HUES64 (cell line): ENCODE measurements at regions not wholly inside any gene's neighbourhood (a gene's known extent, or its start where the extent isn't known, plus 50 kb on each side); places are given as distances from the start of the nearest gene placed in this dataset.

Experiments
- H3K27ac ChIP-seq: 2 replicates; pipeline ENCODE4 v1.7.0; 2013; ENCODE audit warnings: low read depth, low read length, inconsistent platforms
- H3K27me3 ChIP-seq: 2 replicates; pipeline ENCODE4 v1.6.1; 2013; ENCODE audit warnings: mild to moderate bottlenecking, low read length; ENCODE audit not compliant: insufficient read depth
- H3K36me3 ChIP-seq: 2 replicates; pipeline ENCODE4 v1.6.1; 2013; ENCODE audit warnings: mild to moderate bottlenecking, low read length; ENCODE audit not compliant: insufficient read depth
- H3K4me1 ChIP-seq: 2 replicates; pipeline ENCODE4 v1.6.1; 2013; ENCODE audit warnings: mild to moderate bottlenecking, low read length, moderate library complexity; ENCODE audit not compliant: insufficient read depth
- H3K4me3 ChIP-seq: 2 replicates; pipeline ENCODE4 v1.5.1; 2013; ENCODE audit warnings: mild to moderate bottlenecking, low read length, moderate library complexity
- H3K9ac ChIP-seq: 2 replicates; pipeline ENCODE4 v1.6.1; 2013; ENCODE audit warnings: mild to moderate bottlenecking, low read depth, low read length
- H3K9me3 ChIP-seq: 2 replicates; pipeline ENCODE4 v1.6.1; 2013; ENCODE audit warnings: low read depth, low read length; ENCODE audit not compliant: insufficient read depth
- WGBS: fragments of 150-250, 120-280 bp; methylation state at CpG from one replicate; pipeline ENCODE4 v1.1.7; 2013; ENCODE audit warnings: missing lambda C conversion rate; 5-methylcytosine and 5-hydroxymethylcytosine counted together

- Histone ChIP-seq H3K36me3 (no peaks in the 10 kb centered on the region), H3K4me1 (peaks cover 8% of the 10 kb centered on the region; the same call in 1 of the 2 replicates), H3K9ac (no peak overlapping the region), H3K4me3 (no peak overlapping the region), H3K27me3 (no peaks in the 10 kb centered on the region), H3K27ac (no peak overlapping the region), H3K9me3 (no peaks in the 10 kb centered on the region)
- WGBS = no CpG with 5 or more reads among the region's 1 CpG
These were observed 417.4 kb upstream of the ATP11B start for GRCh38 chr3:182375916-182376315.

GRCh38 chr3:182382112-182382857 is 411.0 kb upstream of the ATP11B start:
- Histone ChIP-seq H3K4me1 (peaks cover 36% of the 10 kb centered on the region), H3K27me3 (peaks cover 15% of the 10 kb centered on the region), H3K9me3 (no peaks in the 10 kb centered on the region), H3K36me3 (no peaks in the 10 kb centered on the region), H3K9ac (no peak overlapping the region), H3K27ac (no peak overlapping the region), H3K4me3 (no peak overlapping the region)
- WGBS = 93% methylated on average over 4 of the region's 4 CpGs

- H3K9me3 ChIP-seq = 0 out of 2 replicates have a peak, but pooled peaks cover 4% of the 10 kb centered on the region
- H3K27ac ChIP-seq = no peak overlapping the region
- H3K9ac ChIP-seq = no peak overlapping the region
- WGBS = 90% methylated on average over 5 of the region's 5 CpGs
- peaks cover 15% of the 10 kb centered on the region for H3K27me3 ChIP-seq
- no peak overlapping the region for H3K4me3 ChIP-seq
- H3K4me1 ChIP-seq = peaks cover 36% of the 10 kb centered on the region
- no peaks in the 10 kb centered on the region for H3K36me3 ChIP-seq
These were observed 409.1 kb upstream of the ATP11B start for GRCh38 chr3:182384221-182384620.

- WGBS = 24% methylated on average over 2 of the region's 2 CpGs
- H3K27me3 ChIP-seq = peaks cover 15% of the 10 kb centered on the region
- no peak overlapping the region for H3K4me3 ChIP-seq
- 0 out of 2 replicates have a peak, but pooled peaks cover 4% of the 10 kb centered on the region for H3K9me3 ChIP-seq
- H3K9ac ChIP-seq = no peak overlapping the region
- peaks cover 36% of the 10 kb centered on the region for H3K4me1 ChIP-seq
- no peaks in the 10 kb centered on the region for H3K36me3 ChIP-seq
- no peak overlapping the region for H3K27ac ChIP-seq
These were observed 407.9 kb upstream of the ATP11B start for GRCh38 chr3:182385356-182385755.

GRCh38 chr3:182388506-182388905 is 404.8 kb upstream of the ATP11B start:
- peaks cover 34% of the 10 kb centered on the region for H3K4me1 ChIP-seq
- H3K27ac ChIP-seq = no peak overlapping the region
- H3K27me3 ChIP-seq = peaks cover 15% of the 10 kb centered on the region
- H3K9ac ChIP-seq = no peak overlapping the region
- H3K9me3 ChIP-seq = 0 out of 2 replicates have a peak, but pooled peaks cover 4% of the 10 kb centered on the region
- no peak overlapping the region for H3K4me3 ChIP-seq
- no CpG with 5 or more reads among the region's 1 CpG for WGBS
- no peaks in the 10 kb centered on the region for H3K36me3 ChIP-seq

GRCh38 chr3:182389071-182389815 is 404.1 kb upstream of the ATP11B start:
- Histone ChIP-seq H3K4me3 (no peak overlapping the region), H3K36me3 (no peaks in the 10 kb centered on the region), H3K4me1 (peaks cover 29% of the 10 kb centered on the region), H3K9me3 (0 out of 2 replicates have a peak, but pooled peaks cover 4% of the 10 kb centered on the region), H3K9ac (no peak overlapping the region), H3K27me3 (peaks cover 10% of the 10 kb centered on the region), H3K27ac (no peak overlapping the region)
- WGBS = 82% methylated on average over 2 of the region's 2 CpGs

- Histone ChIP-seq H3K36me3 (no peaks in the 10 kb centered on the region), H3K9me3 (0 out of 2 replicates have a peak, but pooled peaks cover 4% of the 10 kb centered on the region), H3K9ac (no peak overlapping the region), H3K4me3 (no peak overlapping the region), H3K4me1 (peaks cover 17% of the 10 kb centered on the region), H3K27me3 (peaks cover 10% of the 10 kb centered on the region), H3K27ac (no peak overlapping the region)
- WGBS = 89% methylated on average over 7 of the region's 7 CpGs
These were observed 402.9 kb upstream of the ATP11B start for GRCh38 chr3:182390421-182390820.

GRCh38 chr3:182392182-182392937 is 400.9 kb upstream of the ATP11B start:
- Histone ChIP-seq H3K4me3 (no peak overlapping the region), H3K4me1 (peaks cover 7% of the 10 kb centered on the region), H3K27me3 (no peaks in the 10 kb centered on the region), H3K36me3 (no peaks in the 10 kb centered on the region), H3K27ac (no peak overlapping the region), H3K9me3 (0 out of 2 replicates have a peak, but pooled peaks cover 4% of the 10 kb centered on the region), H3K9ac (no peak overlapping the region)
- WGBS = 74% methylated on average over 3 of the region's 4 CpGs

- Histone ChIP-seq H3K4me3 (no peak overlapping the region), H3K4me1 (peaks cover 7% of the 10 kb centered on the region), H3K9me3 (0 out of 2 replicates have a peak, but pooled peaks cover 4% of the 10 kb centered on the region), H3K9ac (no peak overlapping the region), H3K27ac (no peak overlapping the region), H3K27me3 (no peaks in the 10 kb centered on the region), H3K36me3 (no peaks in the 10 kb centered on the region)
- WGBS = 83% methylated on average over 1 of the region's 1 CpG
These were observed 400.2 kb upstream of the ATP11B start for GRCh38 chr3:182393151-182393550.

- WGBS = 64% methylated on average over 5 of the region's 5 CpGs
- no peaks in the 10 kb centered on the region for H3K27me3 ChIP-seq
- H3K36me3 ChIP-seq = no peaks in the 10 kb centered on the region
- H3K27ac ChIP-seq = no peak overlapping the region
- peaks cover 7% of the 10 kb centered on the region for H3K4me1 ChIP-seq
- H3K4me3 ChIP-seq = no peak overlapping the region
- 0 out of 2 replicates have a peak, but pooled peaks cover 1% of the 10 kb centered on the region for H3K9me3 ChIP-seq
- no peak overlapping the region for H3K9ac ChIP-seq
These were observed 399.4 kb upstream of the ATP11B start for GRCh38 chr3:182393830-182394367.
